ENCODE measurements at regions not wholly inside any gene's neighbourhood (a gene's known extent, or its start where the extent isn't known, plus 50 kb on each side); places are given as distances from the start of the nearest gene placed in this dataset.
"Not testable (repeated sequence)": the region's sequence is repeated elsewhere in the genome, so short reads cannot be mapped to it uniquely, and the experiment has no call there.

DNA sequence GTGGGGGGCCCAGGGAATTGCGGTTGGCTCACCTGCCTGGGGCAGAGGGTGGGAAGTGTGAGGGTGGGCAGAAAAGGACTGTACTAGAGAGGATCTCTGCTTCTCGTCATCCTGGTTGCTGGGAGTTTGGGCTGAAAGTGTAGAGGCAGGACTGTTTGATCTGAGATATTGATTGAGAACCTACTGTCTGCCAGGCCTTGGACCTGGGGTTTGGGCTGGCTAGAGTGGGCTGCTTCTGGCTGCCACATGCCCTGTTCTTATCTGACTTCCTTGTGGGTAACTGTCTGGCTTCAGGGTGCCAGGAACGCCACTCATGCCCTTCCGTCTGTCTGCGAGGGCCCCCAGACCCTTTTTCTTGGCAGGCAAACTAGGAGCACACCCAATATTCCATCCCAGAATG, 200.9 kb downstream of the FOXD2 start:
- DNase-seq = no peak

DNA sequence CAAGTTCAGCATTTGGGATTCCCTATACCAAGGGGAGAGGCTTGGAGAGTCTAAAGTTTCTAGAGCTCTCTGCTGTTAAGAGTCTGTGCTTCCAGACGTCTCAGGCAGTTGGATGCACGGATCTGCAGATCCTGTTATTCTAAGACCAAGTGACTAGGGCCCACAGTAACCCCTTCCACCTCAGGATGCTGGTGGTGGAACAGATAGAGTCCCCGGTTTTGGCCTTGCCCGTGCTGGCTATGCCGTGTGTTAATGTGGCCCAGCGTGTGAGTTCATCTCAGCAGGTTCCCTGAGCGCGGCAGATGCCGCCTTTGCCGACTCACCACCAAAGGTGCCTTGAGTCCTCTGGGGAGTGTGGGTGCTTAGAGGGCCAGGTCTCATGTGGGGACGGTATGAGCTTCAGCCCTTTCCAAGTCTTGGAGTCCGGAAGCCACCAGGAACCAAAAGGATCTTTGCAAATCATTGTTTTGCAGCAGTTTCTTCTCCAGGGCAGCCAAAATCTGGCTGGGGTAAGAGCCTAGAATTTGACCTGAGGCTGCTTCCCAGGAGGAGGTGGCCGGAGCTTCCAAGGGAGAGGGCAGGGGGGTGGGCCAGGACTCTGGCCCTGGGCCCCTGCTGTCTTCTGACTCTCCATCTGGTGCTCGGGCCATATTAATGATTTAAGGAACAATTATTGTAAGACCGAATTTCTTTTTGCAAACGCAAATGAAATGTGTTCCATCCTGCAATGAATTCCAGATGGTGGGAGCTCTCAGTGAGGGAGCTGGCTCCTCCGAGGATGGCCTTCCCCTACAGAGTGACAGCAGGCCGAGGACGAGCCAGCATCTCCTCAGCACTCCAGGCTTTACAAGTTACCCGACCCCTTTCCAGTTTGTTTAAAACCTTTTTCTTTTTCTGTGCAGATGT, 205.7 kb downstream of the FOXD2 start:
- DNase-seq = no peak

DNA sequence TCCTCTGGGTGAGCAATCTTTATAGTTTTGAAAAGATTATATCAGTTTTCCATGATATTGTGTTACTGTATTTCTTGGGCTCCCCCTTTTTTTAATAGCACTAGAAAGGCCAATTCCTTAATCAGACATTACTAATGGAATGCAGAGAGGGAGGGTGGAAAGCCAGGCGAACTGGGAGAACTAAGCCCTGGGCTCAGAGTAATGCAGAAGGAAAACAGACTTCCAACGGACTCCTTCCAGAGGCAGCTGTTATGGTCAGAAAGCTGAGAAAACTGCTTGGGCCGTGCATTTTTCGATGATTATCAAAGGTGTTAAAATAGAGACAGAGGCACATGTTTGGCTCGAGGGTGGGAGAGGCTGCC, 206.3 kb downstream of the FOXD2 start:
- DNase-seq = no peak

DNA sequence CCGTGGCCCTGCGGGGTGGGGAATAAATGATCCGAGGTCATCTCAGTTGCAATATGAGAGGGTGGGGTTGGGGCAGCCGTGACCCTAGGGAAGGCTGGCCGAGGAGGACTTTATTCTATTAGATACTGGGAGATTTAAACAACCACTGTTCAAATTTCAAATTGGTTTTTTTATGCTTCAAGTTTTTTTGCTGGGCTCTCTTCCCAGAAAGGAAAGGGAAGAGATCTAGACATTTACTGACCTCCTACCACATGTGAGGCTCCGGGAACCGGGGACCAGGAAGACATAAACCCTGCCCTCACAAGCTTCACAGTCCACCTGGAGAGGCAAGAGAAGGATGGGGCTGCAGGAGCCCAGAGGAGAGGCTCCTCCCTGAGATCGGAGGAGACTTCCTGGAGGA, 207.3 kb downstream of the FOXD2 start:
- DNase-seq = no peak

DNA sequence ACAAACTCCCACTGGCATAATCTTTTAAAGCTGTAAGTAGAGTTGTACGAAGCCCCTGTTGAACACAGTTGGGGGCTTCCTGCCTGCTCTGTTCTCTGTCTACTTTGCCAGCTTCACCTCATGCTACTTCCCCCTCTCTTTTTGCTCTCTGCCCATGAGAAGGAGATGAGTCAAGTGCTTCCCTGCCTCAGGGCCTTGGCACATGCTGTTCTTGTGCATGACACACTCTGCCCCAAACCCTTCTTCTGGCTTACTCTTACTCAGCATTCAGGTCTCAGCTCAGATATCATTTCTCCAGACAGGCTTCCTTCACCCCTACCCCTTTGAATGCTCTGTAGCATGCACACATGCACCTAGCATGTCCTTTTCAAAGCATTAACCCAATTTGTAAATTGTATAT, 208.8 kb downstream of the FOXD2 start:
- no peak for DNase-seq

DNA sequence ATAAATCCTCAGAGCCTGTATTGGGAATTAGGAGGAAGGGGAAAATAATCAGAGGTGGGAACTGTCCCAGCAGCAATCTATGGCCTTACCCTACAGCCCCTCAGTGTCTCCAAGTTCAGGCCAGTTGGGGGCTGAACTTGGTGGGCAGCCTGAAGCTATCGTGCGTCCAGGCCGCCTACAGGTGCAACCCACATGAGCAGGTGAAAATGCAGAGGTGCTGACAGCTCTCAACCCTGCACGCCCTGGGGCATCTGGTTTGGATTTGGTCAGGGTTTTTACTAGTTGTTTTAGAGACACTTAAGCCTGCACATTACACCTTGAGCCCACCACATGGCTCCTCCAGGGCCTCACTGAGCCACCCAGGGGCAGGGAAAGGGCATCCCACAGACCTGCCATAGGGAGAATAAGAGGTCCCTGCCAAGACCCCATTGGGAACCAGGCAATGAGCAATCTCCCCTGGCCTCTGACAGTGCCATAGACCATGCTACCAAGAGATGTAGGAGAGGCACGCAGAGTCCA, 209.5 kb downstream of the FOXD2 start:
- no peak for DNase-seq

DNA sequence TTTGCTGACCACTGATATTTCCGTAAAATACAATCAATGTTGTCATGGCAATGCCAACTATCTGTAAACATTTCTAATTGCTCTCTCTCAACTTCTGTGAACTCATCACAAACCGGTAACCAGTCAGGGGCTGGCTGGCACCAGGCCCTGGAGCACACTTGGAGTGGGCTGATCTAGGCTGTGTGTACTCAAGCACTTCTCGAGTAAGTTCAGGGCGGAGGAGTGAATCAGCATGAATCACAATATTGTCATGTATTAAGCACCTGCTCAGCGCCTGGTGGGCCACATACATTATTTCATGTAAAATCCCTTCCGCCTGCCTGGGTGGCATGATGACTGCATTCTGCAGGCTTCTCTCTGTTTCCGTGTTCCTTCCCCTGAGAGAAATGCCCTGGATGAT, 212.4 kb downstream of the FOXD2 start:
- peak; percentile 61 to 84 for DNase-seq

DNA sequence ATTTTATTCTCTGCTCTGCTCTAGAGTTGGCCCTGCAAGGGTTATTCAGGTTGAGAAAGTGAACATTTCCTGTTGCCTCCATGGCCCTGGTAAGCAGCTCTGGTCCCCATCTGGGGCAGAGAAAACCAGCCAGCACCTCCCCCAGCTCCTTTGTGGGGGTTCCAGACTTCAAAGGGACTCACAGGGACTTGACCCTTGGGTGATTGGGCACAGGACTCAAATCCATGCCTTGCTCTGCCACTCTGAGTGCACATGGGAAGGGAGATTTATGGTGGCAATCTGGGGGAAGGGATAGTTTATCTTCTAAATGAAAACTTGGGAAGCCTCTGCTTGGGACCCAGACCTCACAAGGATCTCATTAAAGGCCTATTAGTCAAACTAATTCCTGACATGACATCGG, 212.8 kb downstream of the FOXD2 start:
- DNase-seq = no peak

DNA sequence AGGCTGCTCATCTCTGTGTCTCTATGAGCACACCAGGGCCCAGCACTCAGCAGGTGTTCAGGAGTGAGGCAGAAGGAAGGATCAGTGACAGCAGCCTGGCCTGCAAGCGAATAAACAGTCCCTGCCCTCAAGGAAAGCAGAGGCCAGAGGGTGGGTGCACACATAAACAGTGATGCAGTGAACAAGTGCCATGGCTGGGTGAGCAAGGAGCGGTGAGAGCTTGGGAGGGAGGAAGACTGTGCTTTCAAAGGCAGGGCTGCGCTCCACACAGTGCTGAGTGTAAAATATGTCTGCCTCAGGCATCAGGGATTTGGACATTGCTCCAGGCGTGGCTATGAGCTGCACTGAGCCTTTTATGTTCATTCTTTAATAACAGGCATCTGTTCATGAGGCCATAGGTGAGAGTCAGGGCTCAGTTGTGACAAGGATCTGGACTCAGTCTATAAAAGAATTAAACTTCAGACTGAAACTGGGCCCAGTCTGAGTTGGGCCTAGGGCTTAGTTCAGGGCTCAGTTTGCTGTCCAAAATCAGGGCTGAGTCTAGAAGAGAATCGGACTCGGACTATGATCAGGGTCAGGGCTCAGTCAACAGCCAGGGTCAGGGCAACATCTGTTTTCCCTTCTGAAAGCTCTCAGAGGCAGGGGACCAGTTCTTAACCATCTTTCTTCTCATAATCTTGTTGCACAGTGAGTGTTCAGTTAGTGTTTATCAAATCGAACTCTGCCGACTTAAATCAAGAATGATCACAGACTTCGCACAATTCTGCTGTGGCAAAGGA, 213.7 kb downstream of the FOXD2 start:
- no peak for DNase-seq

DNA sequence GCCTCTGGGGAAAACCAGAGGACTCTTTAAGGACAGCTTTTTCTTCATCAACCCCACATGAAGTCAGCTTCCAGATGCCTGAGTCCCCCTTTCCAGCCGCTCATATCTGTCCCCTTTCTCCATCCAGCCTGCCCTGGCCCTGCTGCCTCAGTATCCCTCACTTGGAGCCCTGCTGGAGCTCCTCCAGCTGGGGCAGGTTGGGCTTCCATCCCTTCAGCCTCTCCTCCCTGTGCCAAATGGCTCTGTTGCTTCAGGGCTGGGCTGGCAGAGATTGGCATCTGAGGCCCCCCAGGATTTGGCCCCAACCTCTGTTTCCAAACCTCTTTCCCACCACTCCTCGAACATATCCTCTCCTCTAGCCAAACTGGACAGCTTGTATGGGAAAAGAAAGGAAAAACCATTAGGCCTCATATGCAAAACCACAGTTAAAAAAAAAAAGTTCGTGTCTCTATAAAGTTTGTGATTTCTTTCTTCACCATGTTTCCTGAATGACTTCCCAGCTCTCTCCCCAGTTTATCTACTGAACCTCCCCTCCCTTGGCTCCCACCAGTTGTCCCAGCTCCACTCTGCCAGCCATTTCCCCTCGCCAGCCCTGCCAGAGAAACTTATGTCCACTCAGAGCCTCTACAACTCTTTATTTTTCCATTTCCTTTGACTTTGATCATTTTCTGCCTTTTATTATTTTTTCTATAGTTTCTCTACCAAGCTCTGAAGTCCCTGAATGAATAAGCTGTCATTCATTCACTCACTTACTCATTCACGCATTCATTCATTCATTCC, 217.9 kb downstream of the FOXD2 start:
- no peak for DNase-seq

DNA sequence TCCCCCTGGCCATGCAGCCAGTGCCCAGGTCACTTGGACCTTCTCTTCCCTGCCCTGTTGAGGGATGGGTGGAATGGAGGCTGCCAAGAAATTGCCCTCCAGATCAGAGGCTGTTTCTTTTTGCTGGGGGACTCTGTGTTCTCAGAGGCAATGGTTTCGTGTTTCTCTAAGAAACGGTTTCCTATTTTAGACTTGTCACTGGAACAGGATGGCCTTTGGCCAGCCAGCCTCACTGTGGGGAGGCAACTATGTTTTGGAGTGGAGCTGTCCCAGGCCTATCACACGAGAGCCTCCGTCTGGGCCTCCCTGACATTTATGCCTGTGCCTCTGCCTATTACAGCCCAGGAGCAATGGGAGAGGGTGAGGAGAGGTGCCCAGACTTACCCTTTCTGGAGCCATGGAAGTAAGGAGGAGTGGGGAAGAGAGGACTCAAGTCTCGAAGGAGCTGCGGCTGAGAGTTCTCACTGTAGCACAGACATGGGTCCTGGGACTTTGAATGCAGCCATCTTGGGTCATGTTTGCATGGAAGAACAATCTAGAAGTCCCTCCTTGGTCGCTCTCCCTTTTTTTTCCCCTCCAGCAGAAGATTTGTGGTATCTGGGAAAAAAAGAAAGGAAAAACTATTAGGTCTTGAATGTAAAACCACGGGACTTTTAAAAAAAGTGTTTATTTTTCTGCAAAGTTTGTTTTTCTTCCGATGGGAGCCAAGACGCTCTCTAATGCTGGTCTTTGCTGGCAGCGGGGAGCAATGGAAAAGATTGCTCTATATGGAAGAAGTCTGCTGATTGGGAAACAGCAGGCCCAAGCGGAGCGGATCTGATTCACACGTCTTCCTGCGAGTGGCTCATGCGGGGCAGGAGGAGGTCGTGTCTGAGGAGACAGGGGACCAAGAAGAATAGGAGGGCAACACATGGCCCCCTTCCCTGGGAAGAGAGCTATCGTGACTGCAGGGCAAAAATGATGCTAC, 219.2 kb downstream of the FOXD2 start:
- DNase-seq = no peak

DNA sequence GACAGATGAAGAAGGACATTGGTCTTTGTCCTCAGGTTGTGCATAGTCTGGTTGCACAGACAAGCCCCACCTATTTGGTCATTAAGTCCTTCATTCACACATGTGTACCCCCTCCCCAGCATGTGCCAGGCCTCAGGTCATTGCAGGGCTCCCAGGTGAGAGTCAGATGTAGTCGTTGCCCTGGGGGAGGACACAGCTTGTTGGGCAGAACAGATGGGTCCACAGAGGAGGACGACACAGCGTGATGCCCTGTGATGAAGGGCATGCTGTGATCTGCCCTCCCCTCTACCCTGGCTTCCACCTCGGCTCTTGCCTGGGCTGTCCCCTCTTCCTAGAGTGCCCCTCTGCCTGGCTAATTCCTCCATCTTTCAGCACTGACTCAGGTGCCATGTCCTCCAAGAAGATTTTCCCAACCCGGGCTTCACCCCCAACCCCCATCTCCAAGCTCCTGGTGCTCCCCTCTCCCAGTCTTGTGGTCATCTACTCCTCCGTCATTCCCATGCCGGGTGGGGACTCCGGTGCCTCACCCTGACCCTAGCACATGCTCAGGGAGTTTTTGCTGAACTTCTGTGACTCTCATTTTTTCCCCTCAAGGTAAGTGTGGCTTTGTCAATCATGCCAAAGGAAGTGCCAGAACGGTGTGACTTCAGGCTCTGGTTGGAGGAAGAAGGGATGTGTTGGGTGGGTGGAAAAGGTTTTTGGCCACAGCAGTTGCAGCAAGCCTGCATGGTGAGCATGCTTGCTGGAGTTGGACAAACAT, 220.5 kb downstream of the FOXD2 start:
- DNase-seq = no peak

DNA sequence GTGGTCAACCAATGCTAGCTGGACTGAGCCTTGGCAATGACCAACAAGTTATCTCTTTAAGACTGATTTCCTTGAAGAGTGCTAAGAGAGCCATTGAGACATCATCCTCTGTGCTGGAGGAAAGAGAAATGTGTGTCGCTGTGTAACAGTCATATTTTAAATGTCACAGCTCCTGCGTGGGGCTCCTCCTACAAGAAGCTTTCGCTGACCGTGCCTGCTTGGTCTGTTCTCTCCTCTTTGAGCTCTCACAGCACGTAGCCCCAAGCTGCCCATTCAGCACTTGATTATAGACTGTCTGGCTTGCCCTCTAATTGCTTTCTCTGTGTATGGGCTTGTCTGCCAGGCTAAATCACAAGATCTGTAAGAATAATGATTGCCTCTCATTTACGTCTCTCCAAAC, 221.3 kb downstream of the FOXD2 start:
- DNase-seq = peak; percentile 31 to 76

DNA sequence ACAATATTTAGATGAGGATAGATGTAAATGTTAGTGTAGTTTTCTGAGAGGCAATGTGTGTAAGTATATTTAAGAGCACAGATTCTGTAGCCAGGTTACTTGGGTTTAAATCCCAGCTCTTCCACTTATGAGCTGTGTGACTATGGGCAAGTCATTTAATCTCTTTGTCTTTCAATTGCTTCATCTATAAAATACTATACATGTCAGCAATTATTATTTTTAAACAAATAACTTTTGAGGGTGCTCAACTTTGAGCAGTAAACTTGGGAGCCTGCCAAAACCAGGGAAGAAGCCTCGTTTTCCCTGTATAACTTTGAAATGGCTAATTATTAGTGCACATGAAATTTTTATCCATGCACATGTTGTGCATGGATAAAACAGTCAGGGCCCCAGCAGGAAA, 222.8 kb downstream of the FOXD2 start:
- DNase-seq = no peak

DNA sequence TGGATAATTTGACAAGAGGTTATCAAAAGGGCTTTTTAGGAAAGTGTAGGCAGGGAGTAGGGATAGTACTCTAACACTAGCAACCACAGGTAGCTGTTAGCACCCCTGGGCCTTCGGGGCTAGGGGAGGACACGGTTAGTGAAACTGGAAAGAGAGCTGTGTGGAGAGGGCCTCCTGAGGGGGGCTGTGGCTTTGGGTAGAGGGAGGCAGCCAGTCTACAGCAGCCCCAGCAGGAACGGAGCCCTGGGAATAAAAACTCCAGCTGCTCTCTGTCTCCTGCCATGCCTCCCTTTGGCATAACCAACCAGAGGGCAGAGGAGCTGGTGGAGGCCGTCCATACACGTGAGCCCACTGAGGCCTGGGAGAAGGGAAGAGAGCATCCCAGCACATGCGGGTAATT, 223.2 kb downstream of the FOXD2 start:
- peak; percentile 29 to 79 for DNase-seq

DNA sequence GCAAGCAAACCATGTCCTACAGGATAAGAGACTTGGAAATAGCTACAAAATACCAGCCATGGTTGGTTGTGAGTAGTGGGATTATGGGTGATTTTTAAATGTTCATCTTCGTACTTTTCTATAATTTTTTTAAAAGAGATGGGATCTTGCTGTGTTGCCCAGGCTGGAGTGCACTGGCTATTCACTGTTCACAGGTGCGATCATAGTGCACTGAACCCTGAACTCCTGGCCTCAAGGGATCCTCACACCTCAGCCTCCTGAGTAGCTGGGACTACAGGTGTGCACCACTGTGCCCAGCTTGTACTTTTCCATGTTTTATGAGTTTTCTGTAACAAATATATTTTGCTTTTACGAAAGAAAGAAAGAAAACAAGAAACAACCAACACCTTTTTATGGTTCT, 224.2 kb downstream of the FOXD2 start:
- no peak for DNase-seq

DNA sequence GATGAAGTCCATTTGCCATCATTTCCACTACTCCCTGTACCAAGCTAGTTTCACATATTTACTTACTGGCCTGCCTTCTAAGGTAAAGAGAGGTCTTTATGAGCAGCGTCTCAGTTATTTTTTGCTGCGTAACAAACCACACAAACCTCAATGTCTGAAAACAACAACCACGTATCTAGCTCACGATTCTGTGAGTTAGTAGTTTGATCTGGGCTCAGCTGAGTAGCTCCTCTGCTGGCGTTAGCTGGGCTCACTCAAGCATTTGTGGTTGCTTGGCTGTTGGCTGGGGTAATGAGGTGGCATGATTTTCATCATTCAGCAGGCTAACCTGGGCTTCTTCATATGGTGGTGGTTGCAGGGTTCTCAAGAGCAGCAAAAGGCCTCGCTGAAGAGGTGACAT, 225.4 kb downstream of the FOXD2 start:
- DNase-seq = no peak

DNA sequence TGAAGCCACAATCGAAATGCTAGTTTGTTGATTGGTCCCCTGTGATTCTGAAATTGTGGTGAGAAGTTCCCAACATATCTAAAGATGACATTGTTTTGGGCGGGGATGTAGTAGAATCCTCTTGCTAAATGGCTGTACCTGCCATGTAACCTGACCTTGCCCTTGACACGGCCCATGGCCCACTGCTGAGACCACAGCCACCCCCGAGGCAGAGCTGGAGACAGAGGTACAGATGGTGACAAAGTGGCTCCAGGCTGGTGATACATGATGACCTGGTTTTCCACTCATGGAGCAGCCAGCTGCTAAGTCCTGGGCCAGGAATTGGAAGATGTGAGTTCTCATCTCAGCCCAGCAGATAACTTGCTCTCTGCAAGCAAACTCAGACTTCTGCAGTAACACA, 226.5 kb downstream of the FOXD2 start:
- no peak for DNase-seq

DNA sequence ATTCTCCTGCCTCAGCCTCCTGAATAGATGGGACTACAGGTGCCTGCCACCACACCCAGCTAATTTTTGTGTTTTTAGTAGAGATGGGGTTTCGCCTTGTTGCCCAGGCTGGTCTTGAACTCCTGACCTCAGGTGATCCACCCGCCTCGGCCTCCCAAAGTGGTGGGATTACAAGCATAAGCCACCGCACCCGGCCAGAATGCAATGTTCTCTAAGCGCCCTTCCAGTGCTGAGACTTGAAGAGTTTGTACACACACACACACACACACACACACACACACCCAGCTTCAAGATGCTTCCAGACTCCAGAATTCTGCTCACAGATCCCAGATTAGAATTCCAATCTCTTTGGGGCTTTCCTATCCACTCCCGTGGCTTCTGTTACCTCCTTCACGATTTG, 227.1 kb downstream of the FOXD2 start:
- DNase-seq = not testable (repeated sequence)

DNA sequence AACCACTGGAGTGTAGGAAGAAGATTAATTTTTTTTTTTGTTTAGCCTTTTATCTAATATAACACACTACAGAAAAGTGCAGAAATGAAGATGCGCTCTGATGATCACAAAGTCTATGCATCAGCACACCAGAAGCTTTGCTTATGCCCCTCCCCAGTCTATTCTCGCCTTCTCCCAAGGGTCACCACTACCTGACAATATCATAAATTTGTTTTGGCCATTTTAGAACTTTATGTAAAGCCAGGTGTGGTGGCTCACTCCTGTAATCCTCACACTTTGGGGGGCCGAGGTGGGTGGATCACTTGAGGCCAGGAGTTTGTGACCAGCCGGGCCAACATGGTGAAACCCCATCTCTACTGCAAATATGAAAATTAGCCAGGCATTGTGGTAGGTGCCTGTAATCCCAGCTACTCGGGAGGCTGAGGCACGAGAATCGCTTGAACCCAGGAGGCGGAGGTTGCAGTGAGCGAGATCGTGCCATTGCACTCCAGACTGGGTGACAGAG, 231.3 kb downstream of the FOXD2 start:
- no peak for DNase-seq

DNA sequence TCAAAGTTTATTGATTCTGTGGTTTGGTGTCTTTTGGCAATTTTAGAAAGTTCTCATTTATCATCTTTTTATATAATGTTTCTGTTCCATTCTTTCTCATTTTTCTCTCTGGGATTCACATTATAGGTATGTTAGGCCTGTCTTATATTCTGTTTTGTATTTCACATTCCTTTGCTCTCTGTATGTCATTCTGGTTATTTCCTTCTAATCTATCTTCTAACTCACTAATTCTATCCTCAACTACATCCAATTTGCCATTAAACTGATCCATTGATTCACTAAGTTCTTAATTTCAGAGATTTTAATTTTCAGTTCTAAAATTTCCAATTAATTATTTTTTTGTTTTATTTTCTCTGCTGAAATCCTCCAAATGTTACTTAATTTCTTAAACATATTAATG, 234.8 kb downstream of the FOXD2 start:
- no peak for DNase-seq
